Fibroblast of upper back skin (primary cell): ENCODE measurements at regions not wholly inside any gene's neighbourhood (a gene's known extent, or its start where the extent isn't known, plus 50 kb on each side); places are given as distances from the start of the nearest gene placed in this dataset.
A peak's percentile ranks its signal among the peaks of the same experiment; 100 is the strongest.
"Not testable (repeated sequence)": the region's sequence is repeated elsewhere in the genome, so short reads cannot be mapped to it uniquely, and the experiment has no call there.

Experiments used
- DNase-seq: peaks from one replicate; pipeline ENCODE4 v3.0.0-alpha.2; 2013

DNA sequence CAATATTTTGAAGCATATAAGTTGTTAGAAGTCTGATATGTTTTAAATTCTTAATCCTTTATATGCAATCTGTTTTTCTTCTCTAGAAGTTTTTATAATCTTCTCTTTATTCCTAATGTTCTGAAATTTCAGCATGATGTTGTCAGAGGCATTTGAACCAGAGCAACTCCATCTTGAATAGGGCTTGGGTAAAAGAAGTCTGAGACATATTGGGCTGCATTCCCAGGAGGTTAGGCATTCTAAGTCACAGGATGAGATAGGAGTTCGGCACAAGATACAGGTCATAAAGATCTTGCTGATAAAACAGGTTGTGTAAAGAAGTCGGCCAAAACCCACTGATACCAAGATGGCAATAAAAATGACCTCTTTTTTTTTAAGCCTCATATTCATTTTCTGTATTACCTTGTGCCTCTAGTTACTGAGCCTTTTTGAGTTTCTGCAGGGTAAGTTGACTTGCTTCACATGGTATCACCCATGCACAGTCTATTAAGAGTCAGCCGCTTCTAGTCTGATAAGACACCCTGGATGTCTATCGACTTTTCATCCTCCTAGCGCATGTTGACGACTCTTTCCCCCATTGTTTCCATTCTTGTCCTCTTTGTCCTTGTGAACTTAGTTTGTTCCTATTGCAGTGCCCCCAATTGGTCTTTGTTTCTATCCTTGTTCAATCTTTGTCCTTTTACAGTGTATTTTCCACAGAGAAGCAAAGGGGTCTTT lies 80.8 kb upstream of the RNU6-1 start:
- no peak for DNase-seq

DNA sequence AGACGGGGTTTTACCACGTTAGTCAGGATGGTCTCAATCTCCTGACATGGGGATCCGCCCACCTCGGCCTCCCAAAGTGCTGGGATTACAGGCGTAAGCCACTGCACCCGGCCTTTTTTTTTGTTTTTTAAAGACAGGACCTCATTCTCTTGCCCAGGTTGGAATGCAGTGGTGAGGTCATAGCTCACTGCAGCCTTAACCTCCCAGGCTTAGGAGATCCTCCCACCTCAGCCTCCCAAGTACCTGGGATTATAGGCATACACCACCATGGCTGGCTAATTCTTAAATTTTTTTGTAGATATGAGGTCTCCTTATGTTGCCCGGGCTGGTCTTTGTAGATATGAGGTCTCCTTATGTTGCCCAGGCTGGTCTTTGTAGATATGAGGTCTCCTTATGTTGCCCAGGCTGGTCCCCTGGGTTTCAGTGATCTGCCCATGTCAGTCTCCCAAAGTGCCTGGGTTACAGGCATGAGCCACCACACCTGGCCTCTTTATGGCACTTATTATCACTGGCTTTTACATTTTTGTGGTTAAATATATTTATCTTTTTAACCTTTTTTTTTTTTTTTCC lies 82.3 kb upstream of the RNU6-1 start:
- no peak for DNase-seq

DNA sequence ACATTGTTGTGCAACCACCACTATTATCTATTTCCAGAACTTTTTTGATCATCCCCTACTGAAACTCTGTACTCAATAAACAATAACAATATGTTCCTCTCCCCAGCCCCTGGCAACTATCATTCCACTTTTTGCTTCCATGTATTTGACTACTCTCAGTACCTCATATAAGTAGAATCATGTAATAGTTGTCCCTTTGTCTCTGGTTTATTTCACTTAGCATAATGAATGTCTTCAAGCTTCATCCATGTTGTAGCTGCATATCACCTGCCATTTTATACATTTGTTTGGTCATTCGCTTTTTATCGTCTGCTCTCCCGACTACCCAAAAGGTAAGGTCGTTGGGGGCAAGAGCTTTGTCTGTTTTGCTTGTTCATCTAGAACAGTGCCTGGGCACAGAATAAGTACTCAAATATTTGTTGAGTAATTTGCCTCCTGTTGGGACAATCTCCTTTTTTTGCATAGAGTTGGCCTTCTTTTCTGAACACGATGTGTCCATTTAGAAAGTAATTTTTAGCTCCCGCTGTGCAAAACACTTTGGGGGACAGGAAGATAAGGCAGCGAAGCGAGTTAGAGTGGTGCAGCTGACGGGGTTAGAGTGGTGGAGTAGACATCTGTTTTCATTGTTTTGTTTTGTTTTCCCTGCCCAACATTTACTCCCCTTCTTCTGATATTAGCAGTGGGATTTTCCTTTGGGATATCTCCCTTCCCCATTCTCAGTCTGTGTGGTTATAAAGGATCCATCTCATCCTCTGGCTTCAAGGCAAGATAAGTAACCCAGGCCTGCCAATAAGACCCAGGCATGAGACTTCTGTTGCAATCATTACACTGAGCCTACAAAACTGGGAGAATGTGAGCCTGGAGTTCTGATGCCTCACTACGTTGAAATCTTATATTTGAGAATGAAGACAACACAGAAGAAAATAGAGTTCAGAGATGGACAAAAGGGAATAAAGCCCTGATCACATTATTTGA lies 83.4 kb upstream of the RNU6-1 start:
- DNase-seq: peak; percentile 21

DNA sequence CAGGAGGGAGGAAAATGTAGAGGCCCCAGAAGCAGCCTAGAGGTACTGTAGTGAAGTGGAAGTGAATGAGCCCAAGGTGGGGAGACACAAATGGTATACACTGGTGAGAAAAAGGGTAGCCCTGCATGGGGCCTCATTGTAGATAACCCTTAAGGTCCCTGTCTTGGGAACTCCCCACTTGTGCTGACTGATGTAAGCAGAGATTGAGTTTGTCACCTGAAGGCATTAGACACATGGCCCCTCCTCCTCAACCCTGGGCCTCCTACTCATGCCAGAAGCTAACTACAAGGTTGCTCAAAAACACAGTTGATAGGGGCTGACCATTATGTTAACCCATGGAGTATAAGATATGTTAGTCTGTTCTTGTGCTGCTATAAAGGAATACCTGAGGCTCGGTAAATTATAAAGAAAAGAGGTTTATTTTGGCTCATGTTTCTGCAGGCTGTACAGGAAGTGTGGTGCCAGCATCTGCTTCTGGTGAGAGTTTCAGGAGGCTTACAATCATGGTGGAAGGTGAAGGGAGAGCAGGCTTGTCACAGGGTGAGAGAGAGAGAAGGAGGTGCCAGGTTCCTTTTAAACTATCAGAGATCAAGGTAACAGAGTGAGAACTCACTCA lies 84.6 kb upstream of the RNU6-1 start:
- DNase-seq: no peak

DNA sequence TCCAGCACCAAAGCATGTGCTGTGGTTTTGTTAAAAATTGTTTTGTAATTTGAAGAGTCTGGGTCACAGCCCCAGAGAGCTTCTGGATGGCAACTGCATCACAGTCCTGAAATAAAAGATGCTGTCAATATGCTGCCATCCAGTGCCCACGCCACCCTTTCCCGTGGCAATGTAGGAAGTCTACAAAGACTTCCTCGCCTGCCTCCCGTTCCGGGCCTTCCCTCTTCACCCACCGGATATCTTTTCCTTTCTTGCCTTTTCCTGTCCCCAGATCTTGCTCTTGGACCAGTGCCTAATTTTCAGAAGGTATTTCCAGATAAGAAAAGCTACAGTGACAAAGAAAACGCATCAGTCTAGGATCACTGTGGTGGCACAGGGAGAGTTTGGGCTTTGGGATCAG lies 85.3 kb upstream of the RNU6-1 start:
- no peak for DNase-seq

DNA sequence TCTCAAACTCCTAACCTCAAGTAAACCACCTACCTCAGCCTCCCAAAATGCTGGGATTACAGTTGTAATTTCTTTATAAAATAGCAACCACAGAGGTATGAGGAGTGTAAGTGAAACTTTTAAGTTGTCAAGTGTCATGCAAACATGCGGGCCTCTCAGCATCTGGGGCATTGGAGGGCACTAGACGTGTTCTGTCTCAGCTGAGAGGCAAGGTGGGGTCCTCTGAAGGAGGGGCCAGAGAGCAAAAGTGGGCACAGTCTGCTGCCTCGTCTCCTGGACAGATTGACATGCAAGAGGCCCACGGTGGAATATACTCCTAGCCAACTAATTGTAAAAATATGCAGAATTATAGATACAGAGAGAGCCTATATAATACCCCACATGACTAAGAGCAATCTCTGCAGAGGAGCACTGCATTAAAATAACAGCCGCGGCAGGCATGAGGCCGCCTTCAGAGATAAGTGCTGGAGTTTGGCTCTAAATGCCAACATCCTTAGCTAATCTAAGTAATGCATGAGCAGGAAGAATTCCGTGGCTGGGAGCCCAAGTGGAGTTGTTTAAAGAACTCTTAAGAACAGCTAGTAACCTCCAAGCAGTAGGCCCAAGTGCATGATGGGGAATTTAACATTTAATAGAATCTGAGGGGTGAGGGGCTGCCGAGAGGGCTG lies 87.8 kb upstream of the RNU6-1 start:
- peak; percentile 95 for DNase-seq

DNA sequence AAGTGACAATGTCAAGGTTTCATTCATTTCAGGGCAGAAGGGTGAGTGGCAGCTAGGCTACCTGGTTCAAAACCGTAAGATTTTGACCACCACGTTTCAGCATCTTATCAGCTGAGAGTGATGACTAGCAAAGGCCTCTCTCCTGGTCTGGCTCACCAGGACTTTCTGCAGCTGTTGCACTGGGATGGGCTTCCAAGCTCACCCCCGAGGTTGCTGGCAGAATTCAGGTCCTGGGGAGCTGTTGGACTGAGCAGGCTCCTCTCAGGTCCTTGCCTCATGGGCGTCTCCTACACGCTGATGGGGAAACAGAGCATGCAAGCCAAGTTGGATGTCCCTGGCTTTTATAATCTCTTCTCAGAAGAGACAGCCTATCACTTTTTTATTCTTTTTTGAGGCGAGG lies 88.8 kb upstream of the RNU6-1 start:
- DNase-seq: no peak

DNA sequence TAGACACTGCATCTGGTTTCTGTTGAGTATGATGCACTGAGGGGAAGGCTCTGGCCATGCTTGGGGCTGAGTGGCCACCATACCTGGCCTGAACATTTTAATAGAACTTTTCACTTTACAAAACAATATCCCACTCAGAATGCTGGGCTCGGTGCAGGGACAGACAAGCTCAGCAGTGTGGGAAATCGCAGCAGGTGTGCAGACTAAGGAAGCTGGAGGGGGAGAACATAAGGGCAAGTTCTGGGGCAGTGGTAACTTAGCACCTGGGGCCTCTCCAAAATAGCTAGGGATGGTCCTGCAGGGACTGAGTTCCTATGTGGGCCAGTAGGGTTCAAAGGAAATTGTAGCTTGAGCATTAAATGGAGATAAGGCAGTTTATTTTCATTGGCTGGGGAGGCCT lies 90.9 kb upstream of the RNU6-1 start:
- no peak for DNase-seq

DNA sequence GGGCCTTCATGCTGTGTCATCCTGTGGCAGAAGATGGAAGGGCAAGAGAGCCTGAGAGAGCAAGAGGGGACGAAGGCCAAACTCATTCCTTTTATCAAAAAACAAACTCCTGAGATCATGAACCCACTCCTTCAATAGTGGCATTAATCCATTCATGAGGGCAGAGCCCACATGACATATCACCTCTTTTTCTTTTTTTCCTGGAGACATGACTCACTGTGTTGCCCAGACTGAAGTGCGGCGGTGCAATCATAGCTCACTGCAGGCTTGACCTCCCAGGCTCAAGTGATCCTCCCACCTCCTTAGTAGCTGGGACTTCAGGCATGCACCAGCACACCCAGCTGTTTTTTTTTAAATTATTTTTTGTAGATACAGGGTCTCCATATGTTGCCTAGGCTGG lies 92.0 kb upstream of the RNU6-1 start:
- DNase-seq: no peak

DNA sequence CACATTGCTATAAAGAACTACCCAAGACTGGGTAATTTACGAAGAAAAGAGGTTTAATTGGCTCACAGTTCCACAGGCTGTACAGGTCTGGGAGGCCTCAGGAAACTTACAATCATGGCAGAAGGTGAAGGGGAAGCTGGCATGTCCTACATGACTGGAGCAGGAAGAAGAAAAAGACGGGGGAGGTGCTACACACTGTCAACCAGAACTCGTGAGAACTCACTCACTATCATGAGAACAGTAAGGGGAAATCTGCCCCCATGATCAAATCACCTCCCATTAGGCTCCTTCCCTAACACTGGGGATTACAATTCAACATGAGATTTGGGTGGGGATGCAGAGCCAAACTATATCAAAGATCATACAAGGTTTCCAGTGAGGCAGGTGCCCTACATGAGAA lies 94.3 kb upstream of the RNU6-1 start:
- not testable (repeated sequence) for DNase-seq

DNA sequence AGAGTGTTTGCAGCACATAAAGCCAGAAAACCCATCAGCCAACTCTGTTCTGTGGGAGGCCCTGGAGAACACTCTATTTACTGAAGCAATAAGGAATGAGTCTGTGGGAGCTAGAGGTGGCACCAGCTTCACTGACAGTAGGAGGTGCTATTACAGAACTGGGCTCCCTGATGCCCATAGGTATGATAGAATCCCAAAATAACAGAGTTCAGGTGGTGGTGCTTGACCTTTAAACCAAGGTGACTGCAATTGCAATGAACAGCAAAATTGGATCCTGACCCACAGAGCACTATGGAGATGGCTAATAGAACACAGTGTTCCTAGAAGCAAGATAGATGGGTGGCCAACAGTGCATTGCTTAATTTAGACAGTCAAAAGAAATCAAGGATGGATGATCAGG lies 95.4 kb upstream of the RNU6-1 start:
- no peak for DNase-seq

DNA sequence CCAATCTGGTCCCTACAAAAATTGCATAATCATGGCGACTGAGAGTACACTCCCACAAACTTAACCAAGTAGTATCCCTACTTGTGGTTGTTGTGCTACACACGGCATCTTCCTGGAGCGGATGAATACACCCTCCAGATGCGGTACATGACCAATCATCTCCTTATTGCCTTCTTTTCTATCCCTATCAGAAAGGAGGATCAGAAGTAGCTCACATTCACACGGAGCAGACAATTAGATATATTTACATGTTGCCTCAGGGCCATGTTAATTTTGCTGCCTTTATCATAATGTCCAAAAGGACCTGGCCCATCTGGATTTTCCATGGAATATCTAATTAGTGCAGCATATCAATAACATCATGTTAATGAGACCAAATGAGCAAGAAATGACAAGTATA lies 96.4 kb upstream of the RNU6-1 start:
- no peak for DNase-seq

DNA sequence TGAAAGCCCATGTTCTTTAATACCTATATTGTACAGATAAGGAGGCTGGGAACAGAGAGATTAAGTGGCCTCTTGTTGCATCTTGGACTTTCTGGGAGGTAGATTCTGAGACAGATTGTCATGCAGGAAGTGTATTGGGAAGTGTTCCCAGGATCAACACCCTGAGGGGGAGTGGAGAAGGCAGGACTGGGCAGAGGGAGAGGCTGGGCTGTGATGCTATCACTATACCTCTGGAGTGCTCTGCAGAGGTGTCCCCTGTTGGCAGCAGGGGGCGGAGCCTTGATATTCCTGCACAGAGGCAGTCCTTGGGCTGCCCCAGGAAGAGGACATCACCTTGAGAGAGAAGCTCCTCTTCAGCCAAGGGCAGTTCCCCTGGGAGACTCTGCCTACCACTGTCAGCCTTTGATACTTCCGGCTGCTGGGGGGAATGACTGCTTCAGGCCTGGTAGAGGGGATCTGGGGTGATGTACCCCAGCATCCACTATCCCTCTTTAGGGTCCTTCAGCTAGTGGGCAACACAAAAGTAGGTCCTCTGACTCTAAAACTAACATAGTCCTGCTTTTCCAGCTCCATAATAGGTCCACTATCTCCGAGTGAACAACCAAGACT lies 97.4 kb upstream of the RNU6-1 start:
- no peak for DNase-seq

DNA sequence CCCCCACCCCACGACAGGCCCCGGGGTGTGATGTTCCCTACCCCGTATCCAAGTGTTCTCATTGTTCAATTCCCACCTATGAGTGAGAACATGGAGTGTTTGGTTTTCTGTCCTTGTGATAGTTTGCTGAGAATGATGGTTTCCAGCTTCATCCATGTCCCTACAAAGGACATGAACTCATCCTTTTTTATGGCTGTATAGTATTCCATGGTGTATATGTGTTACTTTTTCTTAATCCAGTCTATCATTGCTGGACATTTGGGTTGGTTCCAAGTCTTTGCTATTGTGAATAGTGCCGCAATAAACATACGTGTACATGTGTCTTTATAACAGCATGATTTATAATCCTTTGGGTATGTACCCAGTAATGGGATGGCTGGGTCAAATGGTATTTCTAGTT lies 99.3 kb upstream of the RNU6-1 start:
- not testable (repeated sequence) for DNase-seq

DNA sequence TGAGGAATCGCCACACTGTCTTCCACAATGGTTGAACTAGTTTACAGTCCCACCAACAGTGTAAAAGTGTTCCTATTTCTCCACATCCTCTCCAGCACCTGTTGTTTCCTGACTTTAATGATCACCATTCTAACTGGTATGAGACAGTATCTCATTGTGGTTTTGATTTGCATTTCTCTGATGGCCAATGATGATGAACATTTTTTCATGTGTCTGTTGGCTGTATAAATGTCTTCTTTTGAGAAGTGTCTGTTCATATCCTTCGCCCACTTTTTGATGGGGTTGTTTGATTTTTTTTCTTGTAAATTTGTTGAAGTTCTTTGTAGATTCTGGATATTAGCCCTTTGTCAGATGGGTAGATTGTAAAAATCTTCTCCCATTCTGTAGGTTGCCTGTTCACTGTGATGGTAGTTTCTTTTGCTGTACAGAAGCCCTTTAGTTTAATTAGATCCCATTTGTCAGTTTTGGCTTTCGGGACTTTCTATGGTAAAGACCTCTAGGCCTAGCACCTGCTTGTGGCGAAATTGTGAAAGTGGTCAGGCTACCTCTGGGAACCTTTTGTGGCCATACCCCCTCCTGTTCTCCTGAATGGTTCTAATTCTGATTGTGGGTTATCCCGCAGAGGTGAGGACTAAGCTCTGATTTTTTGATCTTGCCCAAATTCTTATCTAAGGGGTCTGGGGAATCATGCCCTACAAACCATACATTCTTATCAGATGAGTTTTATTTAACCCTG lies 99.9 kb upstream of the RNU6-1 start:
- DNase-seq: not testable (repeated sequence)

DNA sequence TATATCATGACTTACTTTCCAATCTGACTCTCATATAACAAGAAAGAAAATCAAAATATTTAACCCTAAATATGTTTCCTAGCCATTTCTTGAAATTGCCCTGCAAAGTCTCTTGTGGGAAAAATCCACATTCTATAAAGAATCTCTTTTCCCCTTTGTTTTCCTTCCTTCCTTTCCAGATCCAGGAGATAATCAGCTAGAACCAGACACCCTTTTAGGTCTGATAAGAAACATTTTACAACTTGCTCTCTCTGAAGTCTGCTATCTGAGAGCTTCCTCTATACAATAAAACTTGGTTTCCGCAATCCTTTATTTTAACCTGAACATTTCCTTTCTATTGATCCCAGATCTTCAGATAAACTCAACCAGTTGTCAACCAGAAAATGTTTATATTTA lies 100.5 kb upstream of the RNU6-1 start:
- DNase-seq: no peak

DNA sequence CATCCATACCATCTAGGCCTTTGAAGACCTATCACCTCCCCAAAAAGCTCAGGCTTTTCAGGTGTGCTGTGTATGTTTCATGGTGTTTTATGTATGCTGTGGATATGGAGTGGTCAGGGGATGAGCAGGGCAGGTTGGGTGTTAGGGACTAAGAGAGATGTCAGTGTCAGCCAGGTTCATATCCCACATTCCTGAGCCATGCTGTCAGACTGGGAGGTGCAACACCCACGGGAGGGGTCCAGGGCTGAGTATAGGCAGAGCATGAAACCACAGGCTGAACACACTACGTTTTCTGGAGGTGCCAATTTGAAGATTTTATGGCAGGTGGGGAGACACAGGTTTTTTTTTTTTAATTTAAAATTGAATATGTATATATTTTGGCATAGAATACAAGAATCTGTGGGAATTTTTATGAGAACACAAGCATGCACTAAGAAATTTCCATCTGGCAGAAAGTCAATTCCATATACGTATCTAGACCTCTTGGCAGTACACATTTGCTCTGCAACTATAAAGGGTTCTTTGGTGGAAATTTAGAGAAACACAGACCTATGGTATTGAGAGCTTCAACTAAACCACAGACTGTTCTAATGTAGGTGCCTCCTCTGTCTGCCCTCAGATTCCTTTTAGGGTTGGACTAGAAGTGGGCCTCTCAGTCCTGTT lies 101.9 kb upstream of the RNU6-1 start:
- DNase-seq: peak; percentile 58

DNA sequence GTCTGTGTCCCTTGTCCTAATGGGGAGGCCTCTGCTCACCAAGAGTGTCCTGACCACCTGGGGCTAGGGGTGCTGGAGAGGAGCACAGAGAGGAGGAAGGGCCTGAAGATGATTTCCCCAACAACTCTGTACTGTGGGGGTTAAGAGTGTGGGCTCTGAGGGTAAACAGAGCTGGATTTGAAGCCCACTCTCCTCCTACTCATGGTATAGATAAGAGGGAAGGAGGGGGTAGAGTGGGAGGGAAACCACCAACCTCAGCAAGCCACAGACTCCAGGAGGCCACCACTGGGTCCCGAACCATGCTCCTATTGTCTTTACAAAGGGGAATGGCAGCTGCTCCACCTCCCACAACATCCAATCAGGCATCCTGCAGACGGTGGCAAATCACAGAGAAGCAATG lies 103.6 kb upstream of the RNU6-1 start:
- DNase-seq: no peak

DNA sequence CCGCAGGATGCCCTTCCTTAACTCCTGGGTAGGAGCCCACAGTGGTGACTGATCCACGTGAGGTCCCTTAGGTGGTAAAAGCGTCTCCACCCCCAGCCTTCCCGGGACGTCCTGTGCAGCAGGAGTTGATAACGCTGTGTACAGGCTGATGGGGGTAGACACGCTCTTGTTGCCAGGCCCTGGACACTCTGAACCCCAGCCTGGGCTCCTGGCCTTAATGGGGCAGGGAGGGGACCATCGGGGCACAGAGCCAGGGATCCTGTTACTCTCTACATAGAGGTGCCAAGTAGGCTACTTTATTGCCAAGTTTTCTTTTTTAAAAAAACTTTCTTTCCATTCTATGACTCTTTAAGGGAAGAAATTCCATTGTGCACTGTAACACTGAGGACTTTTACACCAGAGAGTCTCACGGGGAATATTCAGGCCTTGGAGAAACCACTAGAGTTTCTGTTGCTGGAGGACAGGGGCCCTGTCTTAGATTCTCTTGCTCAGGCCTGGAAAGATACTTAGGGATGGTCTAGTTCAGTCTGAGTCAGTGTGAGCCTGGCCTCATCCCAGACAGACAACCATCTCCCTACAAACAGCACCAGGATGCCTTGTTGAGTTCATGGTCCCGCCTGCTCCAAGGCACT lies 104.3 kb upstream of the RNU6-1 start:
- DNase-seq: peak; percentile 79

DNA sequence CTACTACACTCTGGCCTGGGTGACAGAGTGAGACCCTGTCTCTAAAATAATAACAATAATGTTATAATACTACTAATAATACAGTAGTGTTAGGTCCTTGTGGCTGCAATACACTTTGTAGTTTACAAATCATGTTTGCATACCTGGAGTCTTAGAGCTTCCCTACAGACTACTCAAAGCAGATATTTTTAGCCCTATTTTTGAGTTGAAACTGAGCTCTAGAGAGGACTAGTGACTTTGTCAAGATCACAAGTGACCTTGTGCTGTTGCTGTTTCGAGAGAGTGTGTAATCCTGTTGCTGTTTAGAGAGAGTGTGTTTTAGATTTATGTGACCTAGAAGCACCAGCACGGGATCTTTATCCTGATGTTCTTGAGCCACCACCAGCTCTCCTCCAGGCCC lies 105.3 kb upstream of the RNU6-1 start:
- no peak for DNase-seq
